ENCODE measurements at regions not wholly inside any gene's neighbourhood (a gene's known extent, or its start where the extent isn't known, plus 50 kb on each side); places are given as distances from the start of the nearest gene placed in this dataset.

GRCh38 chr6:133802861-133803260, 86.1 kb upstream of the TCF21 start:
- ChIA-PET CTCF (no interaction called here), POLR2A (no interaction called here)
- no peak overlapping the region for H3K4me3 ChIP-seq (replicated peaks in 1 of 3; ENCODE audit: insufficient read depth in 1 of 3, low read depth in 1 of 3, low read length in 3 of 3)
- H4K20me1 ChIP-seq (replicated peaks; ENCODE audit: control insufficient read depth, extremely low read depth, insufficient read depth, low read length) = no peaks in the 10 kb centered on the region
- no peaks in the 10 kb centered on the region for H3K27me3 ChIP-seq (ENCODE audit: control insufficient read depth in 2 of 2, insufficient read depth in 2 of 2, low read length in 2 of 2)
- H3K9me3 ChIP-seq (replicated peaks; ENCODE audit: control insufficient read depth, insufficient read depth, low read length) = no peaks in the 10 kb centered on the region
- no TSS peak for BruUV-seq (replicated peaks)
- H3K79me2 ChIP-seq (ENCODE audit: control insufficient read depth, insufficient read depth, low read length) = no peaks in the 10 kb centered on the region
- FAIRE-seq (no peak), DNase-seq (ENCODE audit: low read depth, low spot score) (no peak)
- H3K36me3 ChIP-seq (ENCODE audit: control insufficient read depth in 2 of 2, extremely low read depth in 1 of 2, insufficient read depth in 2 of 2, low read length in 2 of 2) = no peaks in the 10 kb centered on the region
- intact Hi-C loops (cut with micrococcal nuclease) (no loop called here), dilution Hi-C loops (cut with MboI; ENCODE audit: extremely low pct_ligation_motif_present, low sequenced_read_pairs) (no loop called here)
- H3K4me2 ChIP-seq (ENCODE audit: insufficient read depth, low read length) = no peak overlapping the region
- no peaks in the 10 kb centered on the region for H3K4me1 ChIP-seq (ENCODE audit: control insufficient read depth, extremely low read depth, insufficient read depth, low read length)
- no peak for TF ChIP-seq MYC (IDR thresholded peaks at IDR 0.05; ENCODE audit: low read depth, low read length)
- TF ChIP-seq, protein P1, sequence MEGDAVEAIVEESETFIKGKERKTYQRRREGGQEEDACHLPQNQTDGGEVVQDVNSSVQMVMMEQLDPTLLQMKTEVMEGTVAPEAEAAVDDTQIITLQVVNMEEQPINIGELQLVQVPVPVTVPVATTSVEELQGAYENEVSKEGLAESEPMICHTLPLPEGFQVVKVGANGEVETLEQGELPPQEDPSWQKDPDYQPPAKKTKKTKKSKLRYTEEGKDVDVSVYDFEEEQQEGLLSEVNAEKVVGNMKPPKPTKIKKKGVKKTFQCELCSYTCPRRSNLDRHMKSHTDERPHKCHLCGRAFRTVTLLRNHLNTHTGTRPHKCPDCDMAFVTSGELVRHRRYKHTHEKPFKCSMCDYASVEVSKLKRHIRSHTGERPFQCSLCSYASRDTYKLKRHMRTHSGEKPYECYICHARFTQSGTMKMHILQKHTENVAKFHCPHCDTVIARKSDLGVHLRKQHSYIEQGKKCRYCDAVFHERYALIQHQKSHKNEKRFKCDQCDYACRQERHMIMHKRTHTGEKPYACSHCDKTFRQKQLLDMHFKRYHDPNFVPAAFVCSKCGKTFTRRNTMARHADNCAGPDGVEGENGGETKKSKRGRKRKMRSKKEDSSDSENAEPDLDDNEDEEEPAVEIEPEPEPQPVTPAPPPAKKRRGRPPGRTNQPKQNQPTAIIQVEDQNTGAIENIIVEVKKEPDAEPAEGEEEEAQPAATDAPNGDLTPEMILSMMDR (IDR thresholded peaks at IDR 0.05; ENCODE audit: extremely low read depth in 1 of 2, insufficient read depth in 1 of 2, low read depth in 1 of 2, low read length in 2 of 2) = no peak
- no peak for TF ChIP-seq POLR2AphosphoS5 (IDR thresholded peaks at IDR 0.05; ENCODE audit: insufficient read depth, low read depth, low read length)
- TF ChIP-seq EZH2 (IDR thresholded peaks at IDR 0.05; ENCODE audit: borderline replicate concordance, low read depth, low read length, severe bottlenecking) = no peak
- TF ChIP-seq POLR2A (IDR thresholded peaks at IDR 0.05; ENCODE audit: low read depth, low read length) = no peak
- TF ChIP-seq GATA2 (IDR thresholded peaks at IDR 0.05; ENCODE audit: insufficient read depth, insufficient read length, low read depth, low read length) = no peak
- no peak for TF ChIP-seq JUN (IDR thresholded peaks at IDR 0.05; ENCODE audit: borderline replicate concordance, insufficient read depth, insufficient read length, low read depth)
- TF ChIP-seq, protein P2, sequence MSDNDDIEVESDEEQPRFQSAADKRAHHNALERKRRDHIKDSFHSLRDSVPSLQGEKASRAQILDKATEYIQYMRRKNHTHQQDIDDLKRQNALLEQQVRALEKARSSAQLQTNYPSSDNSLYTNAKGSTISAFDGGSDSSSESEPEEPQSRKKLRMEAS (IDR thresholded peaks at IDR 0.05; ENCODE audit: insufficient read depth, insufficient read length) = no peak
- H3K27ac ChIP-seq (ENCODE audit: insufficient read depth, low read depth, low read length) = no peak overlapping the region
- H3K9ac ChIP-seq (replicated peaks; ENCODE audit: extremely low read depth, insufficient read depth, low read length) = no peak overlapping the region
- no peaks in the 10 kb centered on the region for H3K9me1 ChIP-seq (replicated peaks; ENCODE audit: control insufficient read depth, extremely low read depth, insufficient read depth, low read length)
- H2AFZ ChIP-seq (ENCODE audit: low read depth, low read length) = no peak overlapping the region
